ENCODE measurements at regions not wholly inside any gene's neighbourhood (a gene's known extent, or its start where the extent isn't known, plus 50 kb on each side); places are given as distances from the start of the nearest gene placed in this dataset.

- Histone ChIP-seq H3K4me1 (ENCODE audit: insufficient read depth, low read length) (peaks cover 8% of the 10 kb centered on the region; the same call in 1 of the 2 replicates), H3K9me3 (ENCODE audit: insufficient read depth, low read depth, low read length) (no peaks in the 10 kb centered on the region), H3K4me3 (ENCODE audit: low read length) (no peak overlapping the region), H3K27ac (ENCODE audit: low read depth, low read length) (no peak overlapping the region), H3K27me3 (ENCODE audit: insufficient read depth, low read length) (no peaks in the 10 kb centered on the region), H3K9ac (ENCODE audit: low read depth, low read length) (no peak overlapping the region), H3K36me3 (ENCODE audit: insufficient read depth, low read length) (no peaks in the 10 kb centered on the region)
- 90% methylated on average over 8 of the region's 8 CpGs for WGBS
Observed at GRCh38 chr13:59356607-59357006, 807.1 kb downstream of the DIAPH3 start.

- H3K9me3 ChIP-seq (ENCODE audit: insufficient read depth, low read depth, low read length) = no peaks in the 10 kb centered on the region
- no peak overlapping the region for H3K4me3 ChIP-seq (ENCODE audit: low read length)
- H3K36me3 ChIP-seq (ENCODE audit: insufficient read depth, low read length) = no peaks in the 10 kb centered on the region
- no peak overlapping the region for H3K27ac ChIP-seq (ENCODE audit: low read depth, low read length)
- H3K4me1 ChIP-seq (ENCODE audit: insufficient read depth, low read length) = peaks cover 5% of the 10 kb centered on the region; the same call in 1 of the 2 replicates
- WGBS = 81% methylated on average over 6 of the region's 6 CpGs
- no peak overlapping the region for H3K9ac ChIP-seq (ENCODE audit: low read depth, low read length)
- no peaks in the 10 kb centered on the region for H3K27me3 ChIP-seq (ENCODE audit: insufficient read depth, low read length)
Observed at GRCh38 chr13:59358014-59358413, 805.7 kb downstream of the DIAPH3 start.

- no peak overlapping the region for H3K27ac ChIP-seq (ENCODE audit: low read depth, low read length)
- H3K36me3 ChIP-seq (ENCODE audit: insufficient read depth, low read length) = no peaks in the 10 kb centered on the region
- no peak overlapping the region for H3K9ac ChIP-seq (ENCODE audit: low read depth, low read length)
- no peaks in the 10 kb centered on the region for H3K27me3 ChIP-seq (ENCODE audit: insufficient read depth, low read length)
- no peaks in the 10 kb centered on the region for H3K9me3 ChIP-seq (ENCODE audit: insufficient read depth, low read depth, low read length)
- no peak overlapping the region for H3K4me3 ChIP-seq (ENCODE audit: low read length)
- peaks cover 17% of the 10 kb centered on the region for H3K4me1 ChIP-seq (ENCODE audit: insufficient read depth, low read length)
Observed at GRCh38 chr13:59360108-59360507, 803.6 kb downstream of the DIAPH3 start.

- no peaks in the 10 kb centered on the region for H3K27me3 ChIP-seq (ENCODE audit: insufficient read depth, low read length)
- no peaks in the 10 kb centered on the region for H3K9me3 ChIP-seq (ENCODE audit: insufficient read depth, low read depth, low read length)
- no peak overlapping the region for H3K9ac ChIP-seq (ENCODE audit: low read depth, low read length)
- H3K4me1 ChIP-seq (ENCODE audit: insufficient read depth, low read length) = peaks cover 14% of the 10 kb centered on the region; the same call in 1 of the 2 replicates
- H3K4me3 ChIP-seq (ENCODE audit: low read length) = no peak overlapping the region
- no peak overlapping the region for H3K27ac ChIP-seq (ENCODE audit: low read depth, low read length)
- H3K36me3 ChIP-seq (ENCODE audit: insufficient read depth, low read length) = no peaks in the 10 kb centered on the region
Observed at GRCh38 chr13:59360916-59361315, 802.8 kb downstream of the DIAPH3 start.

GRCh38 chr13:59363313-59363712, 800.4 kb downstream of the DIAPH3 start:
- Histone ChIP-seq H3K9me3 (ENCODE audit: insufficient read depth, low read depth, low read length) (no peaks in the 10 kb centered on the region), H3K9ac (ENCODE audit: low read depth, low read length) (no peak overlapping the region), H3K4me3 (ENCODE audit: low read length) (no peak overlapping the region), H3K27ac (ENCODE audit: low read depth, low read length) (no peak overlapping the region), H3K27me3 (ENCODE audit: insufficient read depth, low read length) (no peaks in the 10 kb centered on the region), H3K4me1 (ENCODE audit: insufficient read depth, low read length) (peaks cover 15% of the 10 kb centered on the region; the same call in 1 of the 2 replicates), H3K36me3 (ENCODE audit: insufficient read depth, low read length) (no peaks in the 10 kb centered on the region)
- 92% methylated on average over 3 of the region's 3 CpGs for WGBS

GRCh38 chr13:59363947-59364346, 799.8 kb downstream of the DIAPH3 start:
- H3K4me3 ChIP-seq (ENCODE audit: low read length) = no peak overlapping the region
- WGBS = 91% methylated on average over 4 of the region's 4 CpGs
- H3K4me1 ChIP-seq (ENCODE audit: insufficient read depth, low read length) = peaks cover 20% of the 10 kb centered on the region; the same call in 1 of the 2 replicates
- no peak overlapping the region for H3K27ac ChIP-seq (ENCODE audit: low read depth, low read length)
- no peak overlapping the region for H3K9ac ChIP-seq (ENCODE audit: low read depth, low read length)
- H3K36me3 ChIP-seq (ENCODE audit: insufficient read depth, low read length) = no peaks in the 10 kb centered on the region
- H3K27me3 ChIP-seq (ENCODE audit: insufficient read depth, low read length) = no peaks in the 10 kb centered on the region
- H3K9me3 ChIP-seq (ENCODE audit: insufficient read depth, low read depth, low read length) = no peaks in the 10 kb centered on the region

GRCh38 chr13:59364641-59365085, 799.1 kb downstream of the DIAPH3 start:
- peaks cover 20% of the 10 kb centered on the region; the same call in 1 of the 2 replicates for H3K4me1 ChIP-seq (ENCODE audit: insufficient read depth, low read length)
- no peak overlapping the region for H3K27ac ChIP-seq (ENCODE audit: low read depth, low read length)
- 90% methylated on average over 7 of the region's 7 CpGs for WGBS
- no peaks in the 10 kb centered on the region for H3K36me3 ChIP-seq (ENCODE audit: insufficient read depth, low read length)
- no peaks in the 10 kb centered on the region for H3K27me3 ChIP-seq (ENCODE audit: insufficient read depth, low read length)
- H3K4me3 ChIP-seq (ENCODE audit: low read length) = no peak overlapping the region
- no peaks in the 10 kb centered on the region for H3K9me3 ChIP-seq (ENCODE audit: insufficient read depth, low read depth, low read length)
- no peak overlapping the region for H3K9ac ChIP-seq (ENCODE audit: low read depth, low read length)

GRCh38 chr13:59367467-59367866, 796.3 kb downstream of the DIAPH3 start:
- WGBS = no CpG with 5 or more reads among the region's 5 CpGs
- H3K9ac ChIP-seq (ENCODE audit: low read depth, low read length) = no peak overlapping the region
- no peaks in the 10 kb centered on the region for H3K36me3 ChIP-seq (ENCODE audit: insufficient read depth, low read length)
- H3K4me3 ChIP-seq (ENCODE audit: low read length) = no peak overlapping the region
- H3K27ac ChIP-seq (ENCODE audit: low read depth, low read length) = no peak overlapping the region
- peaks cover 20% of the 10 kb centered on the region; the same call in 1 of the 2 replicates for H3K4me1 ChIP-seq (ENCODE audit: insufficient read depth, low read length)
- H3K27me3 ChIP-seq (ENCODE audit: insufficient read depth, low read length) = no peaks in the 10 kb centered on the region
- H3K9me3 ChIP-seq (ENCODE audit: insufficient read depth, low read depth, low read length) = no peaks in the 10 kb centered on the region

GRCh38 chr13:59367904-59368303, 795.8 kb downstream of the DIAPH3 start:
- Histone ChIP-seq H3K9me3 (ENCODE audit: insufficient read depth, low read depth, low read length) (no peaks in the 10 kb centered on the region), H3K9ac (ENCODE audit: low read depth, low read length) (no peak overlapping the region), H3K4me3 (ENCODE audit: low read length) (no peak overlapping the region), H3K27me3 (ENCODE audit: insufficient read depth, low read length) (no peaks in the 10 kb centered on the region), H3K36me3 (ENCODE audit: insufficient read depth, low read length) (no peaks in the 10 kb centered on the region), H3K27ac (ENCODE audit: low read depth, low read length) (no peak overlapping the region), H3K4me1 (ENCODE audit: insufficient read depth, low read length) (peaks cover 22% of the 10 kb centered on the region)
- WGBS = 93% methylated on average over 3 of the region's 3 CpGs

- WGBS = 91% methylated on average over 3 of the region's 3 CpGs
- Histone ChIP-seq H3K9me3 (ENCODE audit: insufficient read depth, low read depth, low read length) (no peaks in the 10 kb centered on the region), H3K9ac (ENCODE audit: low read depth, low read length) (no peak overlapping the region), H3K27ac (ENCODE audit: low read depth, low read length) (no peak overlapping the region), H3K4me3 (ENCODE audit: low read length) (no peak overlapping the region), H3K27me3 (ENCODE audit: insufficient read depth, low read length) (no peaks in the 10 kb centered on the region), H3K36me3 (ENCODE audit: insufficient read depth, low read length) (no peaks in the 10 kb centered on the region), H3K4me1 (ENCODE audit: insufficient read depth, low read length) (peaks cover 19% of the 10 kb centered on the region)
Observed at GRCh38 chr13:59368693-59369092, 795.0 kb downstream of the DIAPH3 start.

GRCh38 chr13:59371229-59371628, 792.5 kb downstream of the DIAPH3 start:
- Histone ChIP-seq H3K9me3 (ENCODE audit: insufficient read depth, low read depth, low read length) (no peaks in the 10 kb centered on the region), H3K9ac (ENCODE audit: low read depth, low read length) (no peak overlapping the region), H3K27ac (ENCODE audit: low read depth, low read length) (no peak overlapping the region), H3K4me1 (ENCODE audit: insufficient read depth, low read length) (peaks cover 21% of the 10 kb centered on the region), H3K4me3 (ENCODE audit: low read length) (no peak overlapping the region), H3K27me3 (ENCODE audit: insufficient read depth, low read length) (no peaks in the 10 kb centered on the region), H3K36me3 (ENCODE audit: insufficient read depth, low read length) (no peaks in the 10 kb centered on the region)
- WGBS = no CpG with 5 or more reads among the region's 1 CpG

- H3K4me3 ChIP-seq (ENCODE audit: low read length) = no peak overlapping the region
- H3K4me1 ChIP-seq (ENCODE audit: insufficient read depth, low read length) = peaks cover 19% of the 10 kb centered on the region
- no peaks in the 10 kb centered on the region for H3K27me3 ChIP-seq (ENCODE audit: insufficient read depth, low read length)
- no peaks in the 10 kb centered on the region for H3K9me3 ChIP-seq (ENCODE audit: insufficient read depth, low read depth, low read length)
- no peaks in the 10 kb centered on the region for H3K36me3 ChIP-seq (ENCODE audit: insufficient read depth, low read length)
- H3K9ac ChIP-seq (ENCODE audit: low read depth, low read length) = no peak overlapping the region
- 91% methylated on average over 1 of the region's 1 CpG for WGBS
- H3K27ac ChIP-seq (ENCODE audit: low read depth, low read length) = no peak overlapping the region
Observed at GRCh38 chr13:59373341-59373740, 790.4 kb downstream of the DIAPH3 start.
